GM12878 (cell line): ENCODE measurements at regions not wholly inside any gene's neighbourhood (a gene's known extent, or its start where the extent isn't known, plus 50 kb on each side); places are given as distances from the start of the nearest gene placed in this dataset.

Source experiments
- ATAC-seq: fragments of 200-7000 bp; cut with Tn5 transposase; 3 replicates; pipeline ENCODE4 v1.9.1; 2020; ENCODE audit warnings: mild to moderate bottlenecking, moderate library complexity
- BruUV-seq: library from RNA; stranded (reverse); fragments of 400-500 nt; replicated peaks from 2 replicates; lab custom pipeline; 2021; lab: Mats Ljungman, UMichigan
- CTCF ChIA-PET: fragments of 300-600 bp; sonication (Branson Sonifier 250); formaldehyde crosslinking; extraction: SDS; loops from one replicate; lab custom pipeline; 2021; ENCODE audit warnings: inconsistent platforms; lab: Yijun Ruan, JAX
- POLR2A ChIA-PET: fragments of 350-600 bp; formaldehyde crosslinking; extraction: SDS; loops from one replicate; lab custom pipeline; 2021; ENCODE audit warnings: inconsistent platforms; lab: Charles Lee
- RAD21 ChIA-PET: fragments of 300-600 bp; sonication (Branson Sonifier 250); formaldehyde crosslinking; loops from one replicate; lab custom pipeline; 2023; ENCODE audit warnings: antibody characterized with exemption; ENCODE audit not compliant: unreplicated experiment; lab: Charles Lee
- SMC1A ChIA-PET: fragments of 300-600 bp; sonication (Branson Sonifier 250); formaldehyde crosslinking; loops from one replicate; lab custom pipeline; 2023; ENCODE audit not compliant: unreplicated experiment, uncharacterized antibody; lab: Charles Lee
- DNase-seq: peaks from one replicate; pipeline ENCODE4 v3.0.0-alpha.2; 2011; ENCODE audit warnings: low read depth, low spot score
- FAIRE-seq: peaks from 3 replicates; lab custom pipeline; 2011; peaks lifted over from hg19 to GRCh38; lab: Jason Lieb, UNC
- H2AFZ ChIP-seq: 2 replicates; pipeline ENCODE4 v1.6.0; 2011; ENCODE audit warnings: low read depth, low read length, control low read depth; ENCODE audit not compliant: control insufficient read depth
- H3K27ac ChIP-seq: 2 replicates; pipeline ENCODE4 v1.5.1; 2011; ENCODE audit warnings: control low read depth; ENCODE audit not compliant: control insufficient read depth, insufficient read depth
- H3K27me3 ChIP-seq, 2 experiments: replicated peaks in 1 of 2; 2 replicates each; pipeline versions ENCODE4 v1.6.0 to v1.6.1; 2011; ENCODE audit warnings: low read length in 1 of 2; ENCODE audit not compliant: control insufficient read depth in 2 of 2, insufficient read depth in 2 of 2
- H3K36me3 ChIP-seq, 2 experiments: 2 replicates each; pipeline ENCODE4 v1.5.1; 2011; ENCODE audit warnings: low read length in 1 of 2; ENCODE audit not compliant: control insufficient read depth in 2 of 2, insufficient read depth in 2 of 2
- H3K4me1 ChIP-seq: 2 replicates; pipeline ENCODE4 v1.6.1; 2011; ENCODE audit warnings: mild to moderate bottlenecking, low read length, moderate library complexity, mixed read lengths; ENCODE audit not compliant: control insufficient read depth, insufficient read depth
- H3K4me2 ChIP-seq: 2 replicates; pipeline ENCODE4 v1.6.0; 2011; ENCODE audit warnings: control low read depth; ENCODE audit not compliant: control insufficient read depth, insufficient read depth
- H3K4me3 ChIP-seq: fragments of 200-600 bp; sonication (generic); 2 replicates; pipeline ENCODE4 v1.5.1; 2016
- H3K79me2 ChIP-seq: 2 replicates; pipeline ENCODE4 v1.6.0; 2011; ENCODE audit warnings: low read length; ENCODE audit not compliant: control insufficient read depth, insufficient read depth
- H3K9ac ChIP-seq: 2 replicates; pipeline ENCODE4 v1.8.0; 2011; ENCODE audit warnings: low read length, control low read depth, mixed read lengths; ENCODE audit not compliant: control insufficient read depth, insufficient read depth
- H3K9me3 ChIP-seq: replicated peaks from 3 replicates; pipeline ENCODE4 v1.5.1; 2011; ENCODE audit warnings: mild to moderate bottlenecking, low read length; ENCODE audit not compliant: control insufficient read depth, insufficient read depth
- H4K20me1 ChIP-seq: 2 replicates; pipeline ENCODE4 v1.6.0; 2011; ENCODE audit not compliant: control insufficient read depth, insufficient read depth
- ASH2L ChIP-seq: fragments of 300-600, 200-600 bp; sonication (generic); IDR thresholded peaks from 2 replicates; pipeline ENCODE4 v1.6.1; 2017; ENCODE audit warnings: low read depth, mild to moderate bottlenecking, borderline replicate concordance
- E4F1 ChIP-seq: fragments of 450-650 bp; IDR thresholded peaks from 2 replicates; pipeline ENCODE4 v1.6.1; 2018; ENCODE audit warnings: borderline replicate concordance, mild to moderate bottlenecking; ENCODE audit not compliant: partially characterized antibody
- EZH2 ChIP-seq: IDR thresholded peaks from 2 replicates; pipeline ENCODE4 v1.6.1; 2012; ENCODE audit warnings: low read depth, mild to moderate bottlenecking, control low read depth, inconsistent platforms, low read length, borderline replicate concordance; ENCODE audit not compliant: control insufficient read depth
- GABPA ChIP-seq: IDR thresholded peaks from 2 replicates; pipeline ENCODE4 v1.6.1; 2014; ENCODE audit warnings: antibody characterized with exemption, low read depth, mild to moderate bottlenecking, inconsistent platforms
- JUND ChIP-seq: IDR thresholded peaks from 2 replicates; pipeline ENCODE4 v1.6.1; 2012; ENCODE audit warnings: low read depth, mild to moderate bottlenecking, low read length, improper control_type of control experiment, moderate library complexity
- NR2C2 ChIP-seq: IDR thresholded peaks from 2 replicates; pipeline ENCODE4 v1.6.1; 2011; ENCODE audit warnings: borderline replicate concordance, low read depth; ENCODE audit not compliant: control insufficient read depth, insufficient read length
- NR2F1 ChIP-seq: fragments of 450-650 bp; conservative IDR thresholded peaks from 2 replicates; pipeline ENCODE4 v1.6.1; 2017; ENCODE audit warnings: mild to moderate bottlenecking
- POLR2A ChIP-seq: IDR thresholded peaks from 2 replicates; pipeline ENCODE4 v1.6.1; 2011; ENCODE audit warnings: low read depth, mild to moderate bottlenecking, low read length
- POLR2AphosphoS5 ChIP-seq: IDR thresholded peaks from 2 replicates; pipeline ENCODE4 v1.6.1; 2011; ENCODE audit warnings: mild to moderate bottlenecking, low read length, inconsistent platforms
- RAD21 ChIP-seq: IDR thresholded peaks from 2 replicates; pipeline ENCODE4 v1.6.1; 2011; ENCODE audit warnings: mild to moderate bottlenecking, low read depth, low read length, moderate library complexity; ENCODE audit not compliant: insufficient read depth
- RB1 ChIP-seq: fragments of 450-650 bp; formaldehyde crosslinking; IDR thresholded peaks from 2 replicates; pipeline ENCODE4 v1.6.1; 2017; ENCODE audit warnings: mild to moderate bottlenecking, borderline replicate concordance
- RELB ChIP-seq: fragments of 450-650 bp; IDR thresholded peaks from 2 replicates; pipeline ENCODE4 v1.6.1; 2017; ENCODE audit warnings: low read depth, mild to moderate bottlenecking, moderate library complexity
- SMAD5 ChIP-seq: IDR thresholded peaks from 2 replicates; pipeline ENCODE4 v1.6.1; 2016; ENCODE audit warnings: antibody characterized with exemption, low read depth
- SMARCA5 ChIP-seq: fragments of 450-650 bp; IDR thresholded peaks from 2 replicates; pipeline ENCODE4 v1.6.1; 2017; ENCODE audit warnings: mild to moderate bottlenecking
- TCF3 ChIP-seq: IDR thresholded peaks from 2 replicates; pipeline ENCODE4 v1.6.1; 2012; ENCODE audit warnings: low read depth, mild to moderate bottlenecking, low read length, borderline replicate concordance; ENCODE audit not compliant: insufficient read depth
- TCF7 ChIP-seq: IDR thresholded peaks from 2 replicates; pipeline ENCODE4 v1.6.1; 2014; ENCODE audit warnings: antibody characterized with exemption, borderline replicate concordance
- ZBTB33 ChIP-seq: fragments of 450-650 bp; IDR thresholded peaks from 2 replicates; pipeline ENCODE4 v1.6.1; 2017; ENCODE audit warnings: mild to moderate bottlenecking
- ZNF384 ChIP-seq: IDR thresholded peaks from 2 replicates; pipeline ENCODE4 v1.6.1; 2012; ENCODE audit warnings: low read depth, mild to moderate bottlenecking, low read length, improper control_type of control experiment, borderline replicate concordance
- WGBS: methylation state at CpG from one replicate; pipeline ENCODE4 v1.1.6; 2016; ENCODE audit warnings: low lambda C conversion rate; ENCODE audit not compliant: insufficient replicate concordance, insufficient coverage; ENCODE audit errors: missing lambda C conversion rate; 5-methylcytosine and 5-hydroxymethylcytosine counted together
- in situ Hi-C: fragments of 300-500 bp; cut with MboI; formaldehyde crosslinking; loops from 9 replicates; pipeline ENCODE4 v1.14.3; 2018; ENCODE audit warnings: mixed read lengths
- intact Hi-C: fragments of 100-400 bp; cut with micrococcal nuclease; formaldehyde crosslinking; loops from one replicate; pipeline ENCODE4 v1.14.2; 2022; ENCODE audit not compliant: unreplicated experiment

GRCh38 chr1:157411769-157412168, 140.5 kb downstream of the FCRL5 start (continued):
- no peak for TF ChIP-seq ZBTB33
- no peak for TF ChIP-seq E4F1
- no peak for TF ChIP-seq POLR2A
- no peak for TF ChIP-seq SMARCA5
- TF ChIP-seq NR2F1: no peak
- no peak for TF ChIP-seq ASH2L
- TF ChIP-seq POLR2AphosphoS5: no peak

- Histone ChIP-seq H4K20me1 (no peaks in the 10 kb centered on the region; the same call in 1 of the 2 replicates), H3K9me3 (no peaks in the 10 kb centered on the region), H3K4me1 (no peaks in the 10 kb centered on the region), H3K9ac (no peak overlapping the region), H3K4me3 (no peak overlapping the region), H3K27me3 (no peaks in the 10 kb centered on the region; a peak in 1 of 4 replicates), H3K4me2 (no peak overlapping the region), H2AFZ (no peak overlapping the region), H3K79me2 (no peaks in the 10 kb centered on the region), H3K27ac (no peak overlapping the region), H3K36me3 (no peaks in the 10 kb centered on the region)
- SMC1A ChIA-PET: interaction anchor here (1.3 kb wide), 1 partner anchor 9 kb away, joined by 3 read pairs; no protein-coding TSS in a partner anchor
- DNase-seq (no peak), ATAC-seq (no peak), FAIRE-seq (no peak)
- in situ Hi-C loops: no loop called here
- RAD21 ChIA-PET: no interaction called here
- intact Hi-C loops: no loop called here
- no TSS peak for BruUV-seq
- CTCF ChIA-PET: no interaction called here
- WGBS: 0% methylated on average over 2 of the region's 2 CpGs
- POLR2A ChIA-PET: no interaction called here
- TF ChIP-seq RB1 (no peak), JUND (no peak), EZH2 (no peak), TCF3 (no peak), NR2C2 (no peak), SMAD5 (no peak), GABPA (no peak), RAD21 (no peak), ZNF384 (no peak), TCF7 (no peak), RELB (no peak)
These were observed 141.3 kb downstream of the FCRL5 start for GRCh38 chr1:157411064-157411463.
